ENCODE measurements at regions not wholly inside any gene's neighbourhood (a gene's known extent, or its start where the extent isn't known, plus 50 kb on each side); places are given as distances from the start of the nearest gene placed in this dataset.

- H4K20me1 ChIP-seq (ENCODE audit: insufficient read depth): no peaks in the 10 kb centered on the region
- H3K9me3 ChIP-seq (ENCODE audit: low read length): no peaks in the 10 kb centered on the region
- no peaks in the 10 kb centered on the region for H3K9me2 ChIP-seq (ENCODE audit: insufficient read depth, low read length)
- H3F3A ChIP-seq (ENCODE audit: insufficient read depth, low read length, poor library complexity, severe bottlenecking): no peaks in the 10 kb centered on the region
- no peak overlapping the region for H2AFZ ChIP-seq (ENCODE audit: low read depth, low read length)
- no peak overlapping the region for H3K4me3 ChIP-seq (ENCODE audit: low read length)
- no peaks in the 10 kb centered on the region for H3K27me3 ChIP-seq (ENCODE audit: insufficient read depth, low read depth, low read length)
- no peak for TF ChIP-seq TAF1 (IDR thresholded peaks at IDR 0.05; ENCODE audit: low read depth)
- no peak for TF ChIP-seq EP300 (conservative IDR thresholded peaks at IDR 0.05; ENCODE audit: poor library complexity, severe bottlenecking)
- no peak for TF ChIP-seq POLR2AphosphoS5 (IDR thresholded peaks at IDR 0.05)
- no peak for TF ChIP-seq RAD21 (conservative IDR thresholded peaks at IDR 0.05)
- TF ChIP-seq EZH2 (IDR thresholded peaks at IDR 0.05; ENCODE audit: borderline replicate concordance, insufficient read depth, low read length, poor library complexity, severe bottlenecking): no peak
- TF ChIP-seq CTCF (IDR thresholded peaks at IDR 0.05; ENCODE audit: poor library complexity, severe bottlenecking): no peak
- no peak for TF ChIP-seq MXI1 (conservative IDR thresholded peaks at IDR 0.05; ENCODE audit: poor library complexity, severe bottlenecking)
- TF ChIP-seq REST (IDR thresholded peaks at IDR 0.05; ENCODE audit: borderline replicate concordance): no peak
- TF ChIP-seq SMC3 (conservative IDR thresholded peaks at IDR 0.05; ENCODE audit: poor library complexity): no peak
- H3K79me2 ChIP-seq (replicated peaks; ENCODE audit: insufficient read depth, low read length): no peaks in the 10 kb centered on the region
- H3K36me3 ChIP-seq (ENCODE audit: insufficient read depth, low read length): no peaks in the 10 kb centered on the region
- H3K9ac ChIP-seq (ENCODE audit: low read length): no peak overlapping the region
- H3K27ac ChIP-seq (ENCODE audit: low read length): peak overlapping the region; percentile 54
- no peak overlapping the region for H3K4me2 ChIP-seq (ENCODE audit: low read length)
Observed at GRCh38 chr5:96569332-96569731, 92.8 kb upstream of the CAST start.

GRCh38 chr5:96569770-96570169 lies 92.4 kb upstream of the CAST start:
- no peaks in the 10 kb centered on the region for H4K20me1 ChIP-seq (ENCODE audit: insufficient read depth)
- no peaks in the 10 kb centered on the region for H3K27me3 ChIP-seq (ENCODE audit: insufficient read depth, low read depth, low read length)
- H3K9ac ChIP-seq (ENCODE audit: low read length): no peak overlapping the region
- H3K27ac ChIP-seq (ENCODE audit: low read length): peak overlapping the region; percentile 54
- H3F3A ChIP-seq (ENCODE audit: insufficient read depth, low read length, poor library complexity, severe bottlenecking): no peaks in the 10 kb centered on the region
- TF ChIP-seq TAF1 (IDR thresholded peaks at IDR 0.05; ENCODE audit: low read depth) (no peak), CTCF (IDR thresholded peaks at IDR 0.05; ENCODE audit: poor library complexity, severe bottlenecking) (no peak), EZH2 (IDR thresholded peaks at IDR 0.05; ENCODE audit: borderline replicate concordance, insufficient read depth, low read length, poor library complexity, severe bottlenecking) (no peak), EP300 (conservative IDR thresholded peaks at IDR 0.05; ENCODE audit: poor library complexity, severe bottlenecking) (peak; percentile 71), MXI1 (conservative IDR thresholded peaks at IDR 0.05; ENCODE audit: poor library complexity, severe bottlenecking) (no peak), SMC3 (conservative IDR thresholded peaks at IDR 0.05; ENCODE audit: poor library complexity) (no peak), POLR2AphosphoS5 (IDR thresholded peaks at IDR 0.05) (peak; percentile 16)
- no peaks in the 10 kb centered on the region for H3K36me3 ChIP-seq (ENCODE audit: insufficient read depth, low read length)
- no peaks in the 10 kb centered on the region for H3K9me3 ChIP-seq (ENCODE audit: low read length)
- H3K4me3 ChIP-seq (ENCODE audit: low read length): no peak overlapping the region
- peak overlapping the region; percentile 12 for H2AFZ ChIP-seq (ENCODE audit: low read depth, low read length)
- H3K79me2 ChIP-seq (replicated peaks; ENCODE audit: insufficient read depth, low read length): no peaks in the 10 kb centered on the region
- no peaks in the 10 kb centered on the region for H3K9me2 ChIP-seq (ENCODE audit: insufficient read depth, low read length)
- H3K4me2 ChIP-seq (ENCODE audit: low read length): no peak overlapping the region
